ENCODE measurements at regions not wholly inside any gene's neighbourhood (a gene's known extent, or its start where the extent isn't known, plus 50 kb on each side); places are given as distances from the start of the nearest gene placed in this dataset.

DNA sequence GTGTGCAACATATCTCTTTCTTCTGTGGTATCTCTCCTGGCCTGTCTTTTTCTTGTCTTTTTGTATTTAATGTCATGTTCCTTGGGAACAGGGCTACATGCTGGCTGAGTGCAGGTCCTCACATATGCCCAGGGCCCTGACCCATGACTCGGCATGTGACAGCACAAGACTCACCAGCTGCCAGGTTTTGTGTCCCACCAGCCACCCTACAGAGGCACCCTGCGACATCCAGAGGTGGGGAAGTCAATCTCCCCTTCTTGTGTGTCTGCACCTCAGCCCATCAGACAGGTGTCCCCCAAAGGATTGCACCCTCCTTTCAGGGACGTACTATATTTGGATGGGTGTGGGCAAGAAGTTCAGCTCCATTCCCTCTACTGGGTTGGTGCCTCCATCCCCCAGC lies 576.3 kb downstream of the RNF144B start:
- TF ChIP-seq GATA2 (IDR thresholded peaks at IDR 0.05; ENCODE audit: low read depth, low read length) (no peak), GATA3 (IDR thresholded peaks at IDR 0.05; ENCODE audit: low read depth, low read length) (no peak)

DNA sequence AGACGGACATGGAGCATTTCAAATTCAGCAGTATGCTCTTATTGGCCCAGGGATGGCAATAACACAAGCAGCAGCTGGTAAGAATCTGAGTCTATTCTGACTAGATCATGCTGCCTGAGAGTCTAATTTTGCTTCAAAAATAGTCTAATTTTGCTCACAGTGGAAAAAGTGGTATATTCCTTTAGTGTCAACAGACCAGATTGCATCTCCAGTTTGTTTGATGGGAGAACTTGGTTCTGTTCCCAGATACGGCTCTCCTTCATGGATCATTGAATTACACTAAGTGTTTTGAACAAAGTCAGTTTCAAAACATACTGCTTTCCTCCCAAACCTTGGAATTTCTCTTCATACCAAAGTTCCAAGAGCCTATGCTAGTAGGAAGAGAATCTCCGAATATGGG lies 586.1 kb downstream of the RNF144B start:
- no peak for TF ChIP-seq GATA2 (IDR thresholded peaks at IDR 0.05; ENCODE audit: low read depth, low read length)
- TF ChIP-seq GATA3 (IDR thresholded peaks at IDR 0.05; ENCODE audit: low read depth, low read length): no peak

DNA sequence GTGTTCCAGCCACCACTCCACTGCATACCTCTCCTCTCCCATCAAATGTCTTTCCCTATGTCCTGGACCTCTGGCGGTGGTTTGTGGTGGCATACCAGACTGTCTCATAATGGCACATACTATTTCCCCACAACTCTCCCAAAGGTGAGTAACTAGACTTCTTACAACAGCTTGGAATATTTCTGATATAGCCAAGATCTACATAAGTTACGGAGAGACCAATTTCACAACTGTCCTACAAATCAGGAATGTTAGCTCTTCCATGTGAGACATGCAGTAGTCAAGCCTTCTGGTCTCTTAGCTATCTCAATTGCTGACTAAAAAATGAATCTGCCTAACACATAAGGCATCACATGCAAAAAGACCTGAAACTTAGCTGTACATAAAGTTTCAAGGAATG lies 588.9 kb downstream of the RNF144B start:
- TF ChIP-seq GATA2 (IDR thresholded peaks at IDR 0.05; ENCODE audit: low read depth, low read length) (no peak), GATA3 (IDR thresholded peaks at IDR 0.05; ENCODE audit: low read depth, low read length) (no peak)

DNA sequence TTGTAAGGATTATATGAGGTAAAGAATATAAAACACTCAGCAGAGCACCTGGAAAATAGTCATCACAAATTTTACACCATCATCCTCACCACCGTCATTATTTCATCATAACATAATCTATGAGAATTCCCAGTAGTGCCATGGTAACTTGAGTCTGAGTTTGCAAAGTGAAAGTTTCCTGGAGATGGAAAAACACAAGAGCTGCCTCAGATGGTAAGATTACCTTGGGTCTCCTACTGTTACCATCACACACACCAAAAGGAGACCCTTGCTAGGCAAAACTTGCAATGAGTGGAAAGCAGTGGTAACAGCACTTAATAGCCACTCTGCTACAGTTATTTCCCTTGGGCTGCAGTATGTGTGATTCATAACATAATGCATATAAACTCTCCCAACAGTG lies 589.8 kb downstream of the RNF144B start:
- TF ChIP-seq GATA2 (IDR thresholded peaks at IDR 0.05; ENCODE audit: low read depth, low read length) (no peak), GATA3 (IDR thresholded peaks at IDR 0.05; ENCODE audit: low read depth, low read length) (no peak)

DNA sequence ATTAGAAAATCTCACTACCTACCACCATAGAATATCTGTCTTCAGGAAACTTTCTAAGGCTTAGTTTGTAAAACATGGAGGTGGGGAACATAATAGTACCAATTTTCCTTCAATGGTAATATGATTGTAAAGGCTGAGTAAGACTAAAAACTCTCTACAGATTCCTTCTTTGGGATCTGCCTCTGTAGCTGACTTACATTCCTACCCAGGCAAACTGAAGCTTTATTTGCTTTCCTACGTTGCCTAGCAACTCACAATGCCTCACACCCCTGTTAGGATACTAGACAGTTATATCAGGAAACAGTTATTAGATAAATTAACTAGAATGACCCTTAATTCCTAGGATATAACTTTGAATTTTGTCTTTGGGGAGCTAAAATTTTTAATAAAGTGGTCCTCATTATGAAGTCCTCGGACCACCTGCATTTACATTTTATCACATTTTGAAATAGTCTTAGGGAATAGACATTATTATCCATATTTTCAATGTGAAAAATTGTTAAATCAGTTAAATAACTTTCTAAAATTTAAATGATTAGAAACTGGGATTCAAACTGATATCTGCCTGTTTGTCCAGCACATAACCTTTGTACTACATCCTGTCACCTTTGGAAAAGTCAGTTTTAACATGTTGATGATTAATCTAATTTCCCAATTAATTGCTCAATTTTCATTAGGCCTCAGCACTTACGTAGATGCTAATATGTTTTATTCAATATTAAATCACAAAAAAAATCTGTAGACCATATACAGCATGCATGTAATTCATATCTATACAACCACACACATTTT lies 591.4 kb downstream of the RNF144B start:
- TF ChIP-seq GATA3 (IDR thresholded peaks at IDR 0.05; ENCODE audit: low read depth, low read length) (no peak), GATA2 (IDR thresholded peaks at IDR 0.05; ENCODE audit: low read depth, low read length) (no peak)

DNA sequence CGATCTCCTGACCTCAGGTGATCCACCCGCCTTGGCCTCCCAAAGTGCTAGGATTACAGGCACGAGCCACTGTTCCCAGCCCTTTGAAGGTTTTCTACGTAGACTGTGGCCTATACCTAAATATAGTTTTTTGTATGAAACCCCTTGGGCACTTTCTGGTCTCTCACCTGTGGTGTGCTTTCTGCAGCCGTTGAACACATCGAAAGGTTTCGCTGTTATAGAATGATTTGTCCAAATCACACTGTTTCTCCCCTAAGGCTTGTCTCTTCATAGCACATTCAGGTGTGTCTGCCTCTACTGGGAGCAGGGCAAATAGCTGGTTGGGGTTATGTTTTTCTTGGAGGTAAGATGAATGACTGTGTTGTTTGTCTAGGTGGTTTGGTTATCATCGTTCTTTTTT lies 597.9 kb downstream of the RNF144B start:
- TF ChIP-seq GATA2 (IDR thresholded peaks at IDR 0.05; ENCODE audit: low read depth, low read length) (no peak), GATA3 (IDR thresholded peaks at IDR 0.05; ENCODE audit: low read depth, low read length) (no peak)

DNA sequence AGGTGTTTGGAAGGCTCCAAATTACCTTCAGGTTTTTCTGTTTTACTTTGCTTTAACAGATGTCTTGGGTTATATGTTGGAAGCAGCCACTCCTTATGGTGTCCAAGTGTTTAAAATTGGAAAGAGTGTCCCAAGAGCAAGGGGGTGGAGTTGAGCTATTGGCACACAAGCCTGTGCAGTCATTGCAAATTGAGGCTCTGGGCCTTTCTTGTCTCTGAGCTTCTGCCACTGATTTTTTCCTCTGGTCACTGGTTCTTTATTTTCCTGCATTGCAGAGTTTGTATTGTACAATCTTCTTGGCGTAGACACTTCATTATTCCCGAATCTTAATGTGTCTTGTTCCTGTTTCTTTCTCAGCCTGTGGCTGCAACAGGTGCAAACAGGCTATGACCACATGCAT lies 598.8 kb downstream of the RNF144B start:
- no peak for TF ChIP-seq GATA3 (IDR thresholded peaks at IDR 0.05; ENCODE audit: low read depth, low read length)
- no peak for TF ChIP-seq GATA2 (IDR thresholded peaks at IDR 0.05; ENCODE audit: low read depth, low read length)

DNA sequence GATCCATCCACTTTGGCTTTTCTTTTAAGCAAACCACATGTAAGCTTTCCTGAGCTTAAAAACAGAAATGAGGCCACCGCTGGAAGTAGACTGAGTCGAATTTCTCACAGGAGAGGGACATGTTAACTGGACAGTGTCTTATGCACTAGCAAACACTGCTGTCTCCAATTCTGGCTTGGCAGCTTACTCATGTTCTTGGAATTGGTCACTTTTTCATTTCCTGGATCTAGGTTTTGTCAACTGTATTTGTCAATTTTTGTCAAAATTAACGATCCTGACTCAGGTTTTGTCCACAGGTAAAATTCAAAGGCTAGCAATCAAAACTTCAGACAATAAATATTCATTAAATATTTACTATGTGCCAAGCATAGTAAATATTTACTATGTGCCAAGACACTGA lies 601.5 kb downstream of the RNF144B start:
- TF ChIP-seq GATA3 (IDR thresholded peaks at IDR 0.05; ENCODE audit: low read depth, low read length) (no peak), GATA2 (IDR thresholded peaks at IDR 0.05; ENCODE audit: low read depth, low read length) (no peak)

DNA sequence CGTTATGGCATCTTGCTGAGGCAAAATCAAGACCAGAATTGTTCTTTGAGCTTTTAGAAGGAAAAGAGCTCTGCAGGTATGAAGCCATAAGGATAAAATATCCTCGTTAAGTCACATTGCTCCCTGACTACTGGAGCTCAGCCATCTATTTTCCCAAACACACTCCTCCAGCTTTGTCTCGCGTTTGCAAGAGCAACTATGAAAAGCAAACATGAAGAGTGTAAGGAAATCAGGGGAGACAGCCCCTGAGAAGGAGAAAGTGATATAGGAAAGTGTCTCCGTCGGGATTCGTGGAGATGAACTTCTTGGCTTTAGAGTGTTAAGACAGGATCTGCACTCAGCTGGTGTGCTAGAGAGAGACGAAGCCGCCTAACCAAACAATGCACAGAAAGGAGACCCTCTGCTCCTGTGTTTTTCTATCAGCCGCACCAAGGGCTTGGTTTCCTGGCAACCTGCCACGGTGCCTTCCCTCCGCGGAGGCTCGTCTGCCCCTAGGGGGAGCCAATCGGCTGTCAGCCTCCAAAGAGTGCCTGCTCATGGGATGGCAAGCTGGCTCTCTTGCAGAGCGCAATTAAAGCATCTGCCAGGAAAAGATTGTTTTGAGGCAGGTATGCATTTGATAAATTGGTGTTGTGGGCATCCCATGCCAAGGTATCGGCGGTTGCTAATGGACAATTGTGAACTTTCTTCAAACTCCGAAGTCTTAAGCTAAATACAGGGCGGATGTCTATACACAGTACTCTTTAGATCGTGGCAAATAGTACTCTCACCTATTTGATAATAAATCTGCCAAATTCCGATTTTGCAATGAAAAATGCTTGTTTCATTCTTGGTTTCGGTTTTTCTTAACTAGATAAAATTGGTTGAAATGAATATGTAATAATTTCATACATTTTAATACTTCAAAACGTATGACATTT lies 603.2 kb downstream of the RNF144B start:
- no peak for TF ChIP-seq GATA2 (IDR thresholded peaks at IDR 0.05; ENCODE audit: low read depth, low read length)
- no peak for TF ChIP-seq GATA3 (IDR thresholded peaks at IDR 0.05; ENCODE audit: low read depth, low read length)

DNA sequence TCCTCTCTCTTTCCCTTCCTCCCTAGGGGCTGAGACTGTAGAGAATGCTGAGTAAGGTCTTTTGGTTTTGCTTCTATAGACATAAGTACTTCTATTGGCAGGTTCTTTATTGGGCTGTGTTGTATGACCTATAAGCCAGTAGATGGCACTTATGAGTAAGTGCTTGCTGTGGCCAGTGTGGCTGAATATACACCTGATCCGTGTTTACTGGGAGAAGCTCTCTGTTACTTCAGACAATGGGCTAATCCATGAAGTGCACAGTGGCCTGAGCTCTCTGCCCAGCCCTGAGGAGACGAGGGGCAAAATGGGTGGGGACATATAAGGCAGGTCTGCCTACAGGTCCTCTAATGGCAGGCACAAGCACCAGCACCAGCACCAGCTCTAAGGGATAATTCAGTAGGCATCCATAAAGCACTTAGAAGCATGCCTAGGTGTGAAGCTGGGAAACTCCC lies 610.3 kb downstream of the RNF144B start:
- TF ChIP-seq GATA2 (IDR thresholded peaks at IDR 0.05; ENCODE audit: low read depth, low read length) (no peak), GATA3 (IDR thresholded peaks at IDR 0.05; ENCODE audit: low read depth, low read length) (no peak)

DNA sequence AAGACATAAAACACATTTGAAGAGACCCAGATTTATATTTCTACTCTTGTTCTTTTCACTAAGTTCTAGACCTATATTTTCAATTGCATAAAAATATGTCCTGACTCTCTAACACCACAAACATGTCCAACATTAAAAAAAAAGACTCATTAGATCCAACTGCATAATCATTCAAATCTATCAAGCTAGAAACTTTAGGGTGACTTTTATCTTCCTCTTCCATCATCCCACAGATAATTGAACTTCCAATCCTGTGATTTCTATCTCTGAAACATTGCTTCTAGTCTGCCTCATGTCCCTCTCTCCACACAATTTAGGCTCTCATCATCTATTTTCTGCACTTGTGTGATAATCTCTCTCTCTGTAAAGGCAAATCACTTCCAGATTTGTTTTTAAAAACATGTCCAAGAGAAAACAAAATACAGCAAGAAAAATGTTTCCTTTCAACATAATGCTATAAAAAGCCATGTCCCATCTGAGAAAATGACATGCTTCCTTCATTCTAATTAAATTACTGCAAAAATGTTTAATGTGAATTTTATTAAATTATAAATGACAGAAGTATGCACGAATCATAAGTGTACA lies 615.9 kb downstream of the RNF144B start:
- TF ChIP-seq GATA3 (IDR thresholded peaks at IDR 0.05; ENCODE audit: low read depth, low read length): peak; percentile 31; the same call in 1 of the 2 replicates
- peak; percentile 10; the same call in 1 of the 2 replicates for TF ChIP-seq GATA2 (IDR thresholded peaks at IDR 0.05; ENCODE audit: low read depth, low read length)

DNA sequence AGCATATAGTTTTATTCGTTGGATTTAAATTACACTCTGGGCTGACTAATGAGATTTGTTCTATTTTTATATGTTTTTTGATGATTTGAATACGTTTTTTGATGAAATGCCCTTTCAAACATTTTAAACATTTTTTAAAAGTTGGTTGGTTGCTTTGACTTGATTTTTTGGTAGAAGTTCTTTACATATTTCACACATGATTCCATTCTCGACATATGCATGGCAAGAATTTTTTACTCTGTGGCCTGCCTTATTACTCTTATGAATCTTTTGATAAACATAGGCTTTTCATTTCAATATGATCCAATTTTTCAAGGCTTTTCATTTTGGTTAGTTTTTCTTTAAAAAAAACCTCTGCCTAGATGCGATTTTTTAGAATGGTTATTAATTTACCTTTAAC lies 617.0 kb downstream of the RNF144B start:
- TF ChIP-seq GATA3 (IDR thresholded peaks at IDR 0.05; ENCODE audit: low read depth, low read length) (no peak), GATA2 (IDR thresholded peaks at IDR 0.05; ENCODE audit: low read depth, low read length) (no peak)

DNA sequence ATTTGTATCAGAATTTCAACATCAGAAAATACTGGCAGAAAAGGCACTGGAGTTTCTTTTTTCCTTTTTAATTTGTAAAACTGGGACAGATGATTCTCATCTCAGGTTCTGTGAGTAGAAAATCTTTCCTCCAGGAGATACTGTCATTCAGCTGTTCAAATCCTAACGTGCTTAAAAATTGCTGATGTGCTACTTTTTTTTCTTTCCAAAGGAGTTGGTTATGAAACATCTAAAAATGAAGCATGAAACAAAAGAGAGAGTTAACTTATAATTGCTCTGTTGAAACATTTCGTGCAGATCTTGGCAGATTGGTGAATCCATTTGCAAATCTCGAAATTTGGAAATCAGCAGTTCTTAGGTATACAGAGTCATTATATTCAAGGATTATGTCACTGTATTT lies 622.6 kb downstream of the RNF144B start:
- no peak for TF ChIP-seq GATA3 (IDR thresholded peaks at IDR 0.05; ENCODE audit: low read depth, low read length)
- no peak for TF ChIP-seq GATA2 (IDR thresholded peaks at IDR 0.05; ENCODE audit: low read depth, low read length)

DNA sequence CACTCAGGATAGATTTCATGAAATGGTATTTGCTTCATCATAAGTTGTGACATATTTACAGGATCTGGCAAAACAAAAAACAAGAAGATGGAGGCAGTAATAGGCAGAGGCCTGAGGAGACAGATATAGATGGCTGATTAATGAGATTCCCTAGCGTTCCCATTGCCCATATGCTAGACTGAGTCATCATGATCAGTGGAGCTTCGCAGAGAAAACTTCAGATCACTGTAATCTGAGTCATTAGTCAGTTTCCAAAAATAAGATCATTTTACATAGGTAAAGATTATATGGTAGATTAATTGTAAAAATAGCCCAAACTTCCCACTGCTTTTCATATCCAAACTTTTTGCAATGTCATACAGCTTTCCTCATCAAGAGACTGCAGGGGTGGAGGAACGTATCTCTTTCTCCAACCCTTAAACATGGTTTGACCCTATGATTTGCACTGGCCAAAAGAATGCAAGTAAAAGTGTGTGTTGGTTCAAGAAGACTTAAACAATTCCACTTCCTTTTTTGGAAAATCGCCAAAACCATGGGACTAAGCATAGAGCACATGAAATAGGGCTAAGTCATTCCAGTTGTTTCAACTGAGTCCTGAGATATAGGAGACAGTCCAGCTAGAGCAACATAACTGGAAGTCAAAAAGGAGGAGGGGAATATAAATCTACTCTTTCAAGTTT lies 626.0 kb downstream of the RNF144B start:
- no peak for TF ChIP-seq GATA3 (IDR thresholded peaks at IDR 0.05; ENCODE audit: low read depth, low read length)
- TF ChIP-seq GATA2 (IDR thresholded peaks at IDR 0.05; ENCODE audit: low read depth, low read length): no peak
